ENCODE measurements at regions not wholly inside any gene's neighbourhood (a gene's known extent, or its start where the extent isn't known, plus 50 kb on each side); places are given as distances from the start of the nearest gene placed in this dataset.
A peak's percentile ranks its signal among the peaks of the same experiment; 100 is the strongest.

GRCh38 chr4:100019821-100020220 lies 69.7 kb upstream of the H2AZ1 start:
- H3K4me3 ChIP-seq: no peak overlapping the region
- ChIA-PET POLR2A (ENCODE audit: unreplicated experiment) (no interaction called here), CTCF (no interaction called here)
- no peak for DNase-seq
- BruUV-seq (replicated peaks): no TSS peak
- TF ChIP-seq EZH2 (IDR thresholded peaks at IDR 0.05; ENCODE audit: low read depth): no peak
- no peak for TF ChIP-seq CTCF (conservative IDR thresholded peaks at IDR 0.05)
- peaks cover 9% of the 10 kb centered on the region for H3K4me1 ChIP-seq (replicated peaks; ENCODE audit: insufficient read depth)
- no peaks in the 10 kb centered on the region for H3F3A ChIP-seq (ENCODE audit: insufficient read depth, low read depth)
- H3K36me3 ChIP-seq (ENCODE audit: low read depth): no peaks in the 10 kb centered on the region
- H2AFZ ChIP-seq: no peak overlapping the region
- peaks cover 3% of the 10 kb centered on the region; the same call in 1 of the 2 replicates for H3K9me3 ChIP-seq (ENCODE audit: insufficient read depth, low read depth)
- no peaks in the 10 kb centered on the region for H3K27me3 ChIP-seq (ENCODE audit: insufficient read depth, low read depth)
- H3K9me2 ChIP-seq (ENCODE audit: insufficient read depth): no peaks in the 10 kb centered on the region
- H3K27ac ChIP-seq: no peak overlapping the region
- H3K79me2 ChIP-seq (ENCODE audit: low read depth): no peaks in the 10 kb centered on the region
- no peaks in the 10 kb centered on the region for H4K20me1 ChIP-seq (ENCODE audit: insufficient read depth)
- intact Hi-C loops (cut with micrococcal nuclease; ENCODE audit: unreplicated experiment): no loop called here
- no peak overlapping the region for H3K4me2 ChIP-seq

- H3K4me3 ChIP-seq: no peak overlapping the region
- TF ChIP-seq CTCF (conservative IDR thresholded peaks at IDR 0.05) (no peak), EZH2 (IDR thresholded peaks at IDR 0.05; ENCODE audit: low read depth) (no peak)
- H3K79me2 ChIP-seq (ENCODE audit: low read depth): no peaks in the 10 kb centered on the region
- H3K36me3 ChIP-seq (ENCODE audit: low read depth): no peaks in the 10 kb centered on the region
- H4K20me1 ChIP-seq (ENCODE audit: insufficient read depth): no peaks in the 10 kb centered on the region
- ChIA-PET CTCF (interaction anchor here (0.6 to 0.9 kb wide), 2 partner anchors 9 to 246 kb away, joined by 3 to 5 read pairs; no protein-coding TSS in a partner anchor), POLR2A (ENCODE audit: unreplicated experiment) (no interaction called here)
- H3K4me2 ChIP-seq: 0 out of 2 replicates have a peak overlapping the region, but pooled peaks have one; percentile 11
- no peaks in the 10 kb centered on the region for H3K27me3 ChIP-seq (ENCODE audit: insufficient read depth, low read depth)
- no peak overlapping the region for H2AFZ ChIP-seq
- intact Hi-C loops (cut with micrococcal nuclease; ENCODE audit: unreplicated experiment): no loop called here
- no TSS peak for BruUV-seq (replicated peaks)
- H3F3A ChIP-seq (ENCODE audit: insufficient read depth, low read depth): no peaks in the 10 kb centered on the region
- no peaks in the 10 kb centered on the region for H3K9me2 ChIP-seq (ENCODE audit: insufficient read depth)
- DNase-seq: peak in 1 of 2 experiments; percentile 53
- peaks cover 3% of the 10 kb centered on the region; the same call in 1 of the 2 replicates for H3K9me3 ChIP-seq (ENCODE audit: insufficient read depth, low read depth)
- peaks cover 9% of the 10 kb centered on the region for H3K4me1 ChIP-seq (replicated peaks; ENCODE audit: insufficient read depth)
- peak overlapping the region; percentile 47; the same call in 1 of the 2 replicates for H3K27ac ChIP-seq
These were observed 67.7 kb upstream of the H2AZ1 start for GRCh38 chr4:100017637-100018310.

- no peak overlapping the region for H3K4me2 ChIP-seq
- DNase-seq: no peak
- no peak overlapping the region for H2AFZ ChIP-seq
- POLR2A ChIA-PET (ENCODE audit: unreplicated experiment): no interaction called here
- no peak overlapping the region for H3K4me3 ChIP-seq
- H3K27me3 ChIP-seq (ENCODE audit: insufficient read depth, low read depth): no peaks in the 10 kb centered on the region
- H3F3A ChIP-seq (ENCODE audit: insufficient read depth, low read depth): no peaks in the 10 kb centered on the region
- H3K27ac ChIP-seq: no peak overlapping the region
- no peaks in the 10 kb centered on the region for H3K79me2 ChIP-seq (ENCODE audit: low read depth)
- BruUV-seq (replicated peaks): no TSS peak
- TF ChIP-seq EZH2 (IDR thresholded peaks at IDR 0.05; ENCODE audit: low read depth) (no peak), CTCF (conservative IDR thresholded peaks at IDR 0.05) (no peak)
- H3K9me3 ChIP-seq (ENCODE audit: insufficient read depth, low read depth): peaks cover 3% of the 10 kb centered on the region; the same call in 1 of the 2 replicates
- intact Hi-C loops (cut with micrococcal nuclease; ENCODE audit: unreplicated experiment): no loop called here
- H3K9me2 ChIP-seq (ENCODE audit: insufficient read depth): no peaks in the 10 kb centered on the region
- CTCF ChIA-PET: no interaction called here
- H4K20me1 ChIP-seq (ENCODE audit: insufficient read depth): no peaks in the 10 kb centered on the region
- H3K4me1 ChIP-seq (replicated peaks; ENCODE audit: insufficient read depth): peaks cover 9% of the 10 kb centered on the region
- H3K36me3 ChIP-seq (ENCODE audit: low read depth): no peaks in the 10 kb centered on the region
These were observed 66.1 kb upstream of the H2AZ1 start for GRCh38 chr4:100016191-100016590.
